ENCODE measurements at regions not wholly inside any gene's neighbourhood (a gene's known extent, or its start where the extent isn't known, plus 50 kb on each side); places are given as distances from the start of the nearest gene placed in this dataset.

GRCh38 chr1:68551459-68551858 lies 54.6 kb upstream of the DEPDC1 start:
- H3K4me3 ChIP-seq (ENCODE audit: low read depth, low read length): no peak overlapping the region
- TF ChIP-seq, protein P1, sequence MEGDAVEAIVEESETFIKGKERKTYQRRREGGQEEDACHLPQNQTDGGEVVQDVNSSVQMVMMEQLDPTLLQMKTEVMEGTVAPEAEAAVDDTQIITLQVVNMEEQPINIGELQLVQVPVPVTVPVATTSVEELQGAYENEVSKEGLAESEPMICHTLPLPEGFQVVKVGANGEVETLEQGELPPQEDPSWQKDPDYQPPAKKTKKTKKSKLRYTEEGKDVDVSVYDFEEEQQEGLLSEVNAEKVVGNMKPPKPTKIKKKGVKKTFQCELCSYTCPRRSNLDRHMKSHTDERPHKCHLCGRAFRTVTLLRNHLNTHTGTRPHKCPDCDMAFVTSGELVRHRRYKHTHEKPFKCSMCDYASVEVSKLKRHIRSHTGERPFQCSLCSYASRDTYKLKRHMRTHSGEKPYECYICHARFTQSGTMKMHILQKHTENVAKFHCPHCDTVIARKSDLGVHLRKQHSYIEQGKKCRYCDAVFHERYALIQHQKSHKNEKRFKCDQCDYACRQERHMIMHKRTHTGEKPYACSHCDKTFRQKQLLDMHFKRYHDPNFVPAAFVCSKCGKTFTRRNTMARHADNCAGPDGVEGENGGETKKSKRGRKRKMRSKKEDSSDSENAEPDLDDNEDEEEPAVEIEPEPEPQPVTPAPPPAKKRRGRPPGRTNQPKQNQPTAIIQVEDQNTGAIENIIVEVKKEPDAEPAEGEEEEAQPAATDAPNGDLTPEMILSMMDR (IDR thresholded peaks at IDR 0.05; ENCODE audit: low read depth, low read length): no peak

- TF ChIP-seq, protein P1 (IDR thresholded peaks at IDR 0.05; ENCODE audit: low read depth, low read length): no peak
- H3K4me3 ChIP-seq (ENCODE audit: low read depth, low read length): no peak overlapping the region
Observed at GRCh38 chr1:68558321-68559026, 61.6 kb upstream of the DEPDC1 start.

- TF ChIP-seq, protein P1 (IDR thresholded peaks at IDR 0.05; ENCODE audit: low read depth, low read length): no peak
- H3K4me3 ChIP-seq (ENCODE audit: low read depth, low read length): no peak overlapping the region
Observed at GRCh38 chr1:68565923-68566322, 69.0 kb upstream of the DEPDC1 start.

GRCh38 chr1:68570871-68571270 lies 74.0 kb upstream of the DEPDC1 start:
- TF ChIP-seq, protein P1 (IDR thresholded peaks at IDR 0.05; ENCODE audit: low read depth, low read length): no peak
- no peak overlapping the region for H3K4me3 ChIP-seq (ENCODE audit: low read depth, low read length)

DNA sequence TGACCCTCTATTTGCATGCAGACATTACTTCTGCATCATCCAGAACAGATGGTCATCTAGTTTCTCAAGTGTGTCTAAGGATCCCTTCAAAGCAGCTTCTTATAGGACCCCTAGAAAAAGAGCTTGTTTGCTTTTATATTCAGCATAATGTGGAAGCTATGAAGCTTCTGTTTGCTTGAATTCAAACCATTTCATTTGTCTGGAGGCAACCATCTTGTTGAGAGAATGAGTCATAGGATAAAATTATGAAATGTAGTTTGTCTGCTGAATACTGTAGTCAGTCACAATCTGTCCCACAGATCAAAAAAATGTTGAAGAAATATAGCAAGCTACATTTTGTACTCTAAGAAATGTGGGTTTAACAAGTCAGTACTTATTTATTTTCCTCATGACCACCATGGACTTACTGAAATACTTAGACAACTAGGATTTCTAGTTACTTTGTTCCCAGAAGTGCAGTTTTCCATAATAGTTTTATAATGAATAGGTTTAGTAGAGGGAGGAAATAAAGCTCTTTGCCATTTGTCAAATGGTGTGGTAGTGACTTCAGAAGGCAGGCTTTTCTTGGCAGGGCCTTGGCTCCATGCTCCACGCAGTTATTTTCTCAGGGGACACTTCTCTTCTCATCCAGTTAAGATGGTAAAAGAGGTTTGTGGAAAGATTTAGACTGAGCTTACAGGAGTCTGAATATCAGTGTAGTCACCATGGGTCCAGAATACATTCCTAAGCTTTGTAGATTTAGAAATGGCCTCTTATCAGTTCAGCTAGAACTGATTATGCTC lies 74.8 kb upstream of the DEPDC1 start:
- H3K4me3 ChIP-seq (ENCODE audit: low read depth, low read length): no peak overlapping the region
- TF ChIP-seq, protein P1 (IDR thresholded peaks at IDR 0.05; ENCODE audit: low read depth, low read length): no peak

DNA sequence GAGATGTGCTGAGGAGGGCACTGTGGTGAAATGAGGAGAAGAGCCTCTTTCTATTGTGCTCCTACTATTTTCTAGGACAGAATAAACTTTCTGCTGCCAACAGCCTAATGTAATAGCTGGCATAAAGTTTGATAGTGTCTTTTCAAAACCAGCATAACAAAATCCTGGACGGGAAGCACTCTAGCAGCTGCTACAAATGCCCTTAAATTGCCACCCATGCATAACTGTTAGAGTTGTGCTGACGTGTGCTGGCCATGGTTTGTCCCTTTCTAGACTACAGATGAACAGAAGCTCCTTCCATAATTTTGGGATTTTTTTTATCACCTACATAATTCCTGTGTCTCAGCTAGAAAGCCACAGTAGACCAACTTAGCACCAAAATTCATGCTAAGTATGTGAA lies 88.5 kb upstream of the DEPDC1 start:
- H3K4me3 ChIP-seq (ENCODE audit: low read depth, low read length): no peak overlapping the region
- TF ChIP-seq, protein P1 (IDR thresholded peaks at IDR 0.05; ENCODE audit: low read depth, low read length): no peak

- H3K4me3 ChIP-seq (ENCODE audit: low read depth, low read length): no peak overlapping the region
Observed at GRCh38 chr1:68586766-68587165, 89.9 kb upstream of the DEPDC1 start.

More at GRCh38 chr1:68586766-68587165, 89.9 kb upstream of the DEPDC1 start:
- TF ChIP-seq, protein P1 (IDR thresholded peaks at IDR 0.05; ENCODE audit: low read depth, low read length): no peak

Measured in WI38 (cell line).